NCI-H69 (cell line): ENCODE measurements at regions not wholly inside any gene's neighbourhood (a gene's known extent, or its start where the extent isn't known, plus 50 kb on each side); places are given as distances from the start of the nearest gene placed in this dataset.
"Not testable (repeated sequence)": the region's sequence is repeated elsewhere in the genome, so short reads cannot be mapped to it uniquely, and the experiment has no call there.

Source experiments
- DNase-seq: peaks from one replicate; lab custom pipeline; 2025; lab: John Stamatoyannopoulos, UW

- no peak for DNase-seq
These were observed 81.0 kb downstream of the CPXCR1 start for GRCh38 chrX:88828011-88828410.

- no peak for DNase-seq
These were observed 83.1 kb downstream of the CPXCR1 start for GRCh38 chrX:88830111-88830510.

GRCh38 chrX:88837721-88838120 lies 90.7 kb downstream of the CPXCR1 start:
- peak; percentile 3 for DNase-seq

GRCh38 chrX:88838392-88838791 lies 91.4 kb downstream of the CPXCR1 start:
- no peak for DNase-seq

GRCh38 chrX:88843841-88844240 lies 96.8 kb downstream of the CPXCR1 start:
- DNase-seq: not testable (repeated sequence)

- DNase-seq: no peak
These were observed 106.9 kb downstream of the CPXCR1 start for GRCh38 chrX:88853925-88854324.

GRCh38 chrX:88863726-88864125 lies 116.7 kb downstream of the CPXCR1 start:
- no peak for DNase-seq

GRCh38 chrX:88865634-88866033 lies 118.6 kb downstream of the CPXCR1 start:
- no peak for DNase-seq

- no peak for DNase-seq
These were observed 134.5 kb downstream of the CPXCR1 start for GRCh38 chrX:88881536-88881935.

- no peak for DNase-seq
These were observed 136.2 kb downstream of the CPXCR1 start for GRCh38 chrX:88883200-88883599.

GRCh38 chrX:88886908-88887307 lies 139.9 kb downstream of the CPXCR1 start:
- no peak for DNase-seq

- DNase-seq: no peak
These were observed 157.1 kb downstream of the CPXCR1 start for GRCh38 chrX:88903989-88904718.

GRCh38 chrX:88908056-88908455 lies 161.0 kb downstream of the CPXCR1 start:
- no peak for DNase-seq

GRCh38 chrX:88937616-88938015 lies 190.6 kb downstream of the CPXCR1 start:
- DNase-seq: no peak

- DNase-seq: no peak
These were observed 193.9 kb downstream of the CPXCR1 start for GRCh38 chrX:88940904-88941303.

- no peak for DNase-seq
These were observed 197.6 kb downstream of the CPXCR1 start for GRCh38 chrX:88944661-88945060.

- DNase-seq: not testable (repeated sequence)
These were observed 209.0 kb downstream of the CPXCR1 start for GRCh38 chrX:88956059-88956458.

- DNase-seq: no peak
These were observed 230.8 kb downstream of the CPXCR1 start for GRCh38 chrX:88977835-88978234.

GRCh38 chrX:88982183-88982582 lies 235.2 kb downstream of the CPXCR1 start:
- DNase-seq: no peak

- no peak for DNase-seq
These were observed 235.9 kb downstream of the CPXCR1 start for GRCh38 chrX:88982933-88983332.

- no peak for DNase-seq
These were observed 241.8 kb downstream of the CPXCR1 start for GRCh38 chrX:88988796-88989195.

GRCh38 chrX:88990882-88991582 lies 244.0 kb downstream of the CPXCR1 start:
- DNase-seq: no peak

- no peak for DNase-seq
These were observed 244.6 kb downstream of the CPXCR1 start for GRCh38 chrX:88991583-88992132.
